ENCODE measurements at regions not wholly inside any gene's neighbourhood (a gene's known extent, or its start where the extent isn't known, plus 50 kb on each side); places are given as distances from the start of the nearest gene placed in this dataset.
A peak's percentile ranks its signal among the peaks of the same experiment; 100 is the strongest.

DNA sequence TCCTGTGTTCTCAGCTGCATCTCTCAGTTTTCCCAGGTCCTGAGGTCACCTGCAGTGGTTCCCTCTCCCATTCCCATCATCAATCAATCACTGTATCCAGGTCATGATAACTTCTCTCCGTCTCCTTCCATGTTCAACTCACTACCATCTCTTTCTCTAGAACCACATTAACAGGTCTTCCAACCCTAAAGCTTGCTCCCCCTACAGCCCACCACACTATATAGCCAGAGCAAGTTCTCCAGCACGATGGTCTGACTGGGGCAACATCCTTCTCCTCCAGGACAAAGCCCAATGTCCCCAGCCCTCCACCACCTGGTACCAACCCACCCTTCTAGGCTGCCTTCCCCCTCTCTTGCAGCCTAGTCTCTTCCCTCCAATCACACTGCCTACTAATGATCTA, 241.6 kb downstream of the CDK5RAP2 start:
- ATAC-seq: no peak
- no peak overlapping the region for H3K27ac Mint-ChIP-seq
- DNase-seq (ENCODE audit: low spot score in 2 of 2): no peak
- no peaks in the 10 kb centered on the region for H3K9me3 Mint-ChIP-seq
- no peaks in the 10 kb centered on the region for H3K36me3 Mint-ChIP-seq

DNA sequence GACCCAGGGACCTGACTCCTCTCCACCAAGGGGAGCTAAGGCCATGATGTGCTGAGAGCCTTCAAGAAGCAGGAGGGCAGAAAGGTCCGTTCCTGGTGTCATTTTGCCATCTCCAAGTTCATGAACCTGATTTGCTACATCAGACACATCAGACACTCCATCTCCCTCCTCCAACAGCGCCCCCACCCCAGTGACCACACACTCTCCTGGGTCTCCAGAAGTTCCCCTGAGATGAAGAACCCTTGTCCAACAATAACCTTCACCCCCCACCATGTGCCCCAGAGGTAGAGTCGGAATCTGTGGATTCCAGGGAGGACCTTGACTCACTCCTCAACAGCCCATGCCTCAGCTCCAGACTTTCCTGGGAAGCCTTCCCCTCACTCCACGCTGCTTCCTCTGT, 242.8 kb downstream of the CDK5RAP2 start:
- DNase-seq (ENCODE audit: low spot score in 2 of 2) (no peak), ATAC-seq (no peak)
- Mint-ChIP-seq H3K36me3 (no peaks in the 10 kb centered on the region), H3K9me3 (no peaks in the 10 kb centered on the region), H3K27ac (no peak overlapping the region)

DNA sequence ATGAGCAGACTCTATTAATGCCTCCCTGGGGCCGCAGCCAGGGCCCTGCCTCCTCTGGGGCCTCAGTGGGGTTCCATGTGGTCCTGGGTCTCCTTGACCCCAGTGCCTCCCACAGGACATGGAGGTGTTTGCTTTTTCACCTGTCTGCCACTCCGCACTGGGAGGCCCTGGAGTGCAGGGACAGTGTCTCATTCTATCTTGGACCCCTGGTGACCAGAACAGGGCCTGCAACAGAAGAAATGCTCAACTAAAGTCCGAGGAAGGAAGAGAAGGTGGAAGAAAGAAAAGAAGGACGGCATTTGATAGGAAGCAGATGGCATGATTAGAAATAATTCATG, 243.2 kb downstream of the CDK5RAP2 start:
- H3K9me3 Mint-ChIP-seq: no peaks in the 10 kb centered on the region
- H3K36me3 Mint-ChIP-seq: no peaks in the 10 kb centered on the region
- ATAC-seq (no peak), DNase-seq (ENCODE audit: low spot score in 2 of 2) (no peak)
- H3K27ac Mint-ChIP-seq: peak overlapping the region in 1 of 2 donors; percentile 65

DNA sequence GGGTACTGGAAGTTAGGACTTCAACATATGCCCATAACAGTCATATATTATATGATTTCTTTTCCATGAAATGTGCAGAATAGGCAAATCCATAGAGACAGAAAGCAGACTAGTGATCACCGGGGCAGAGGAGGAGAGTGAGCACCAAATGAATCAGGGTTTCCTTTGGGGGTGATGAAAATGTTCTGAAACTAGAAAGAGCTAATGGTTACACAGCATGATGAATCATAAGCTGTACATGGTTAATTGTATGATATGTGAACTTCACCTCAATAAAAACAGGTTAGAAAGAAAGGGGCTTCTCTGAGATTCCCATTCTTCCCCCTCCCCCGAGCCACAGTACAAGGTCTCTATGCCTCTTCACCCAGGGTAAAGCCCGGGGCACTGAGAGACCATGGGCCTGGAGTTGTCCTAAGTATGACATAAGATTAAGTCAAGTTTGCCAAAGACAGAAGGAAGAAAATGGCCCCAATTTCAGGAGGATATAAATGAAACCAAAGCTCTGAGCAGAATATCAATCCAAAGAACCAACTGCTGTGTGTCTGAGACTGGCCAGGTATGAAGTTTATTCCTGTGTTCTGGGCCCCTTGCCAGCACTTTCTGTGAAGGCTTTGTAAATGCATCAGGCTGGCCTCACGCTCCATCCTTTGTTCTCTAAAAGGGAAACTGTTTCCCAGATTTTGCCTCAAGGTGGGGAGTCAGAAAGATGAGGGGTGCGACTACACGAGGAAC, 243.8 kb downstream of the CDK5RAP2 start:
- DNase-seq (ENCODE audit: low spot score in 2 of 2): no peak
- no peaks in the 10 kb centered on the region for H3K9me3 Mint-ChIP-seq
- peak overlapping the region in 1 of 2 donors; percentile 65 for H3K27ac Mint-ChIP-seq
- ATAC-seq: peak; percentile 93 to 98
- H3K36me3 Mint-ChIP-seq: no peaks in the 10 kb centered on the region

DNA sequence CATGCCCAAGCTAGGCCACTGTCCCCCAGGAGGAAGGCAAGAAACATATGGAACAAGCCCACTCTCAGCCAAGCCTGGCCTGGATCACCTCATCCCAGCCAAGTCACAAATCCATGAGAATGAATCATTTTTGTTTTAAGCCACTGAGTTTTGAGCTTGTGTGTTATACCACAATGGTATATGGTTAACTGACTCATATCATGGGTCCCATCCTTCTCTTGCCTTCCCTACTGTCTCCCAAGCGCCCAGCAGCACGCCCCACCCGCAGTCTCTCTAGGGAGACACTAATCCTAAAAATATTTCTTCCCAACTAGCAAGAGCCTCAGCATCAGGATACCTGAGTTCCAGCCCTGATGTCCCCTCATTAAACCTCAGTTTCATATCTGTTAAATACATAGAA, 248.1 kb downstream of the CDK5RAP2 start:
- ATAC-seq (no peak), DNase-seq (ENCODE audit: low spot score in 2 of 2) (no peak)
- H3K27ac Mint-ChIP-seq: no peak overlapping the region

DNA sequence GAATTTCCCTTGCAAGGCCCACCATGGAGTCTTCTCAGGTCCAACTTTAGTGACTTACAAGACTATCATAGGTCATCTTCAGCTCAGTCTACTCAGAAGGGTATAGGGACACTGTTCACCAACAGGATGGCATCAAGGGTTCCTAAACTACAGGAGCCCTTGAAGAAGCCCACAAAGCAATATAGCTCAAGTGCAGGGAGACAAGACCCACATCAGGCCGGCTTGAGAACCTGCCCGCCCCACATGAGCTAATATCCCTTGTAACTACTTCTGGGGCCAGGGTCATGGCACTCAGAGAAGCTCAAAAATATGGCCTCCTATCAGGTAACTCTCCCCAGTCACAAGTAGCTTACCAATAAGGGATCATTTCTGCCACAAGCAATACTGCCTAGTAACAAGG, 249.9 kb downstream of the CDK5RAP2 start:
- DNase-seq (ENCODE audit: low spot score in 2 of 2) (no peak), ATAC-seq (no peak)
- Mint-ChIP-seq H3K36me3 (no peaks in the 10 kb centered on the region), H3K27ac (no peak overlapping the region), H3K9me3 (peaks cover 5% of the 10 kb centered on the region in 2 donors)

More for the DNA sequence above, 248.1 kb downstream of the CDK5RAP2 start:
- H3K36me3 Mint-ChIP-seq: no peaks in the 10 kb centered on the region
- no peaks in the 10 kb centered on the region for H3K9me3 Mint-ChIP-seq

DNA sequence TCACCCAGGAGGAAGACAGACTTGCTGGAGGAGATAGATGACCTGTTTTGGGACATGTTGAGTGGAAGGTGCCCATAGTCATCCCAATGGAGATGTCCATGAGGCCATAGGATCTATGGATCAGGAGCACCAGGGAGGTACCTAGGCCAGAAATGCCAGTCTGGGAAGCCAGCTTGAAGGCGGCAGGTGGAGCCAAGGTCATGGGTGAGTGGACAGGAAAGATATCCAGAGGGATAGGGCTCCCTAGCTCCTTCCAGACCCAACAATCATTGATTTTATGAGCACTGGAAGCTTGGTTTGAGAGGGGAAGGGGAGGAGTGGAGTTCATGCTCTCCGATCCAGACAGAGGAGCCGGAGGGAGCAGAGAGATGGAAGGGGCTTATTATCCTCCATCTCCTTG, 252.6 kb downstream of the CDK5RAP2 start:
- ATAC-seq: no peak
- H3K27ac Mint-ChIP-seq: no peak overlapping the region
- DNase-seq (ENCODE audit: low spot score in 2 of 2): no peak
- H3K36me3 Mint-ChIP-seq: no peaks in the 10 kb centered on the region
- H3K9me3 Mint-ChIP-seq: peaks cover 5% of the 10 kb centered on the region in 2 donors

DNA sequence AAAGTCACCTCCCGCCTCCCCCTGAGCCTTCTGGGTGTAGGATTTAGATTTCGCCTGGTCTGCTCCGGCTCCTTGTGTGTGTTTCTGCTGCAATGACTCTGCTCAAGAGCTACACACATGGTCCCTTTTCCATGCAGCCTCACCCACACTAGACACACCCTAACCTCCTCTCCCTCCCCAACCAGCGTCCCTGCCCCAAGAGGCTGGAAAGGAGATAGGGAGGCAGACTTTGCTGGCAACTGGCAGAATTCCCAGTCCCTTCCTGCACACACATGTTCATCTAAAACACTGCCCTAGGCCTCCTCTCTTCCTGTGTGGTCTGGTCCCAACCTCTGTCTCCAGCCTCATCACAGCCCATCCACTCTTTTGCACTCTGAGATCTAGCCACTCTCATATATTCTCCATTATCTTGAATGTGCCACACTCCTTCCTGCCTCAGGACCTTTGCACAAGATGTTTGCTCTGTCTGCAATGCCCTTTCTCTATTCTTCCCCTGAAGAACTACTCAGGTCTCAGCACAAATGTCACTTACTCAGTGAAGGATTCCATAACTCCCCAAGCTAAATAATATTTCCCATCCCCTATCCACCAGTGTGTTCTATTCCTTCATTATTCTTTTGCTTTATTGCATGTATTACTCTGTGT, 253.8 kb downstream of the CDK5RAP2 start:
- DNase-seq (ENCODE audit: low spot score in 2 of 2) (no peak), ATAC-seq (no peak)
- H3K36me3 Mint-ChIP-seq: no peaks in the 10 kb centered on the region
- peaks cover 5% of the 10 kb centered on the region in 2 donors for H3K9me3 Mint-ChIP-seq
- no peak overlapping the region for H3K27ac Mint-ChIP-seq

DNA sequence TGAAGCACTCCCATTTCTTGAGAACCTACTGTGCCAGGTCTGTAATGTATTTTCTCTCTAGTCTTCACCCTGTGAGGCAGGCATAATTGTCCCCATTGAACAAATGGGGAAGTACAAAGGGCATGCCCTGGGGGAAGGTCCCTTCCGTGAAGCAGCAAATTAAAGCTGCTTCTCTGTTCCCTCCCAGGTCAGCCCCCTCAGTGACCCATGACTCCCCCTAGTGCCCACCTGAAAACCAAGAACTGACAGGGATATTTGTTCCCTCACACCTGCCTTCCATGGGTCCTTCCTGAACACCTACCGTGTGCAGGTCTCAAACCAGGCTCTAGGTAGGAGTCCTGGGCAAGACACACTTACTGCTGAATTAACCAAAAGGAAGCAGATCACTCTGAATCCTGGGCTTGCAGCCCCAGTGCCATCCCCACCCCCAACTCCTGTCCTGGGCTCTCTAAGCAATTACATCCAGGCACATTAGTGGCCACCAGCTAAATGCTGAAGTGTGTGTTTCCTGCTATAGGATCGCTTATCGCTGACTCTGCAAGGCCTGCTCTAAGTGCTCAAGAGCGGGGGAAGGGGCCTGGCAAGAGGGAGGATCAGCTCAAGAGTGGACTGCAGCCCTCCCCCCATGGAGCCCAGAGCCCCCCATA, 254.8 kb downstream of the CDK5RAP2 start:
- ATAC-seq (no peak), DNase-seq (ENCODE audit: low spot score in 2 of 2) (no peak)
- Mint-ChIP-seq H3K36me3 (no peaks in the 10 kb centered on the region), H3K27ac (no peak overlapping the region), H3K9me3 (peaks cover 5% of the 10 kb centered on the region in 2 donors)

DNA sequence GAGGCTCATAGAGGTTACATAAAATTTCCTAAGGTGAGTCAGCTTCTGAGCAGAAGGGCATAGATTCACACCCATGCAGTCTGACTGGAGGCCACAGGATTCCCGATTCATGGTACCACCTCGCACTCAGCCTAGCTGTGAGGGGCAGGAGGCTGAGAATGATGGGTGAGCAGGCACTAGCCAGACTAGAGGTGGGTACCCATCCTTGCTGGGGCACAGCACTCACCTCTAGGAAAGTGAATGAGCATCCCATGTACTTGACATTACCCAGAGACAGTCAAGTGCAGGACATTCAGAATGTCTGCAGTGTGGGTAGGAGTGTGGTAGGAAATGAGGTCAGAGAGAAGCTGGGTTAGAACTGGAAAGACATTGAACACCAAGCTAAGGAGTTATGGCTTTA, 255.5 kb downstream of the CDK5RAP2 start:
- Mint-ChIP-seq H3K36me3 (no peaks in the 10 kb centered on the region), H3K27ac (no peak overlapping the region), H3K9me3 (peaks cover 5% of the 10 kb centered on the region in 2 donors)
- no peak for DNase-seq (ENCODE audit: low spot score in 2 of 2)
- no peak for ATAC-seq

DNA sequence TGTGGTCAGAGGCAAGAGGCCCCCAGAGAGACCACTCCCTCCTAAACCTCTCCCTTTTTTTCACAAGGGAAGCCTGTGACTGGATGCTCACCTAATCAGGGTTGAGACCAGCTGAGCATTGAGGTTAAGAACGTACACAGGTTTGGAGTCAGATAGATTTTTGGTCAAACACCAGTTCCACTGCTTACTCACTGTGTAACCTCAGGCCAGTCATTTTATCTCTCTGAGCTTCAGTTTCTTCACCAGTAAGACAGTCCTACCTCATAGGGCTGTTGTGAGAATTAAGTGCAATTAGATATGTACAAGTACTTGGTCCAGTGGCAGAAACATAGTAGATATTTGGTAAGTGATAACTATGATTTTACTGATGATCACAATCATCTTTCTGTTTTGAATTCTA, 256.8 kb downstream of the CDK5RAP2 start:
- Mint-ChIP-seq H3K9me3 (peaks cover 5% of the 10 kb centered on the region in 2 donors), H3K36me3 (no peaks in the 10 kb centered on the region), H3K27ac (no peak overlapping the region)
- no peak for DNase-seq (ENCODE audit: low spot score in 2 of 2)
- ATAC-seq: peak in 1 of 2 donors; percentile 48

DNA sequence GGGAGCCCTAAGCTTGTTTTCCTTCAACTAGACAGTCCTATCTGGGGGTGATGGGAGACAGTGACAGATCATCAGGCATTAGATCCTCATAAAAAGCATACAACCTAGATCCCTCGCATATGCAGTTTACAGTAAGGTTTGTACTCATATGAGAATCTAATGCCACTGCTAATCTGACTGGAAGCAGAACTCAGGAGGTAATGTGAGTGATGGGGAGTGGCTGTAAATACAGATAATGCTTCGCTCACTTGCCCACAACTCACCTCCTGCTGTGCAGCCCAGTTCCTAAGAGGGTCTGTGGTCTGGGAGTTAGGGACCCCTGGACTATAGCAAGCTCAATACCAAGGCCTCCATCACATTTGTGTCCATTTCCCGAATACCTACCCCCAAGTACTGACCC, 260.5 kb downstream of the CDK5RAP2 start:
- peaks cover 0 to 8% of the 10 kb centered on the region in 2 donors for H3K36me3 Mint-ChIP-seq
- DNase-seq (ENCODE audit: low spot score in 2 of 2) (no peak), ATAC-seq (no peak)
- H3K9me3 Mint-ChIP-seq: peaks cover 0 to 4% of the 10 kb centered on the region in 2 donors
- no peak overlapping the region for H3K27ac Mint-ChIP-seq

DNA sequence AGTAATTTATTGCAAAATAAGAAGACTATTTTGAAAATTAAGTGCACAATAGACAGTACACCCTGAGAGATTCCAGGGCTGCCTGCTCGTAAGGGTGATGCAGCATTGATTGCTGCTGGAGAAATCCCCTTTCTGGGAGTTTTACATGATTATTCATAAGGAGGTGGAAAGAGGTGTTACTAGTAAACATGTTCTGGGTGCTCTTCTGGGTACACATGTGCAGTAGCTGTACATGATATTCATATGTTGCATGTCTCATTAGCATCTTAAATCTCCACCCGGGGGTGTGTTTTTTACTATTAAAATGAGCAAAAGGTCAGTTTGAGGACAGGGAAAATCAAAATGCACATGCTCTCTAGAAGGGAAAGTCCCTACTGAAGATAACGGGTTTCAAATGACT, 264.8 kb downstream of the CDK5RAP2 start:
- ATAC-seq (no peak), DNase-seq (ENCODE audit: low spot score in 2 of 2) (no peak)
- H3K27ac Mint-ChIP-seq: no peak overlapping the region
- H3K36me3 Mint-ChIP-seq: peaks cover 0 to 8% of the 10 kb centered on the region in 2 donors
- peaks cover 0 to 4% of the 10 kb centered on the region in 2 donors for H3K9me3 Mint-ChIP-seq

DNA sequence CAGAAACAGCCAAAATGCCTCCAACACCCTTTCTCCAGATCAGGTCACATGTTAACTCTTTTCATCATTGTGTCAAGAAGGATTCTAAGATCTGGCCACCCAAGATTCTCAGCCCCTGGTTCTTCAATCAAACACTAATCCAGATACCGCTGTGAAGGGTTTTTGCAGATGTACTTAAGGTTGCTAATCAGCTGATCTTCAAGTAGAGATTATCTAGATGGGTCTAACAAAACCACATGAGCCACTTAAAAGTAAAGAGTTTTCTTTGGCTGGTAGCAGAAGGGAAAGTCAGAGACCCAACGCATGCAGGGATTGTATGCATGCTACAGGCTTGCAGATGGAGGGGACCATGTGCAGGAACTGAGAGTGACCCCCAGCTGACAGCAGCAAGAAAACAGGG, 267.9 kb downstream of the CDK5RAP2 start:
- H3K9me3 Mint-ChIP-seq: peaks cover 0 to 4% of the 10 kb centered on the region in 2 donors
- DNase-seq (ENCODE audit: low spot score in 2 of 2) (no peak), ATAC-seq (no peak)
- H3K36me3 Mint-ChIP-seq: peaks cover 0 to 8% of the 10 kb centered on the region in 2 donors
- H3K27ac Mint-ChIP-seq: no peak overlapping the region

DNA sequence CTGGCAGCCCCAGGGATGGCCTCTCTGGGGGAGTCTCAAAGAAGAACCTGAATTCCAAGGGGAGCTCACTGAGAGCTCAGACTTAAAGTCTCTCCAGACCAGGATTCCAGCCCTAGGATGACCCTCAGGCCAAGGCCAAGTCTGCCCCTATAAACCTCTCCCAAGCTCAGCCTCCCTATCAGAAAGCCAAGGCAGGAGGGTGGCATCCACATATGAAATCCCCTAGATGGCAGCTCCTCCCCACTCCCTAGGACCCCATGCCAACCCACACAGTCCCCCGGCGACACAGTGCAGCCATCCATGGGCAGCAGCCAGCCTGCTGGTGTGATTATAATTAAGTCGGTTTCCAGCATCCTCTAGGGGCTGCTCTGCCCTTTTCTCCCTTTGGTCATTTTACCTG, 269.9 kb downstream of the CDK5RAP2 start:
- no peak for DNase-seq (ENCODE audit: low spot score in 2 of 2)
- no peak for ATAC-seq
- H3K9me3 Mint-ChIP-seq: no peaks in the 10 kb centered on the region
- no peak overlapping the region for H3K27ac Mint-ChIP-seq
- no peaks in the 10 kb centered on the region for H3K36me3 Mint-ChIP-seq

DNA sequence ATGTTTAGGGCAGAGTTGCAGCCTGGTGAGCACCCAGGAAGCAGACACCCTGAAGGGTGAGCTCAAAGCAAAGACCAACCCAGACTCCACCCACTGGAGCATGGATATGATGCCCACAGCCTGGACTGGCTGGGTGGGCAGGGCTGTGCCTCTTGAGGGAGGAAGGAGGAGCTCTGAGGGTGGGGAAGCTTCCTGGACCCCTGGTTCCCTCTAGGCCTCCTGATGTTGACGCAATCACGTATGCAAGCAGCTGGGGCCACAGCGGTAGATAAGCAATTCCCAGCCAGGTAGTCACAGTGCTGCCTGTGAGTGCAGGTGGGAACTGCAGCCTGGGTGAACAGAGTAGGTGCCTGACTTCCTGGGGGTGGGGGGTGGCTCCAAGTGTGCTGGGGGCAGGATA, 271.5 kb downstream of the CDK5RAP2 start:
- DNase-seq (ENCODE audit: low spot score in 2 of 2) (no peak), ATAC-seq (no peak)
- Mint-ChIP-seq H3K27ac (no peak overlapping the region), H3K9me3 (no peaks in the 10 kb centered on the region), H3K36me3 (no peaks in the 10 kb centered on the region)

DNA sequence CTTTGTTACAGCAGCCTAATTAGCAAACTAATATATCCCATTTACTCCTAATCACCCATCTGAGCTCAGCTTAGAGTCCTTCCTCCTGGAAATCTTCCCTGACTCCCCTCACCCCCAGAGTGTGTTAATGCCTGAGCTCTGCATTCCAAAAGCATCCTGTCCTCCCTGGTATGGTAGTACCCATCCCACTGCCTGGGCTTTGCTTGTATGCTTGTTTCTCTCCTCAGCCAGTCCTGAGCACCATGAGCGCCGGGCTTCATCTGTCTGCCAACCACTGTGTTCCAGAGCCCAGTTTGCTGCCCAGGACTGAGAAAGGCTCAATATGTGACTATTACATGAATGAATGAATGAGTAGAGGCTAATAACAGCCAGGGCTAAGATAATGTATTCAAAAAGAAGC, 272.4 kb downstream of the CDK5RAP2 start:
- H3K9me3 Mint-ChIP-seq: no peaks in the 10 kb centered on the region
- H3K27ac Mint-ChIP-seq: no peak overlapping the region
- no peaks in the 10 kb centered on the region for H3K36me3 Mint-ChIP-seq
- no peak for ATAC-seq
- DNase-seq (ENCODE audit: low spot score in 2 of 2): no peak

DNA sequence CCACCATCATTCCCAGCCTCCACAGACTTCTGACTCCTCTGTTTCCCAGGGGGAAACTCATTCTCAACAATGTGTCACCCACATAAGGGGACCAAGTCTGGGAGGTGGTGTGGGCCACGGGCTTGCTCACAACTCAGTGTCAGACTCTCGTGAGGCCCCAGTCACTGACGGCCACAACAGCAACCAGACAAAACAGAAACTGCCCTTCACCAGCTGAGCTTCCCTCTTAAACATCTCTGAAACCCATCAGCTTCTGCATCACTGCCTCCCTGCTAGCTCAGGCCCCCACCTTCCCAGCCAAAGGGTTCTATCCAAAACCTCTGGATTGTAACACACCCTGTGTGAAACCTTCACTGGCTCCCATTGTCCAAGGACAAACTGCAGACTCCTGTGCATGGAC, 273.4 kb downstream of the CDK5RAP2 start:
- H3K27ac Mint-ChIP-seq: no peak overlapping the region
- no peaks in the 10 kb centered on the region for H3K36me3 Mint-ChIP-seq
- ATAC-seq: no peak
- H3K9me3 Mint-ChIP-seq: no peaks in the 10 kb centered on the region
- DNase-seq (ENCODE audit: low spot score in 2 of 2): no peak
